Fibroblast of lung (primary cell): ENCODE measurements at regions not wholly inside any gene's neighbourhood (a gene's known extent, or its start where the extent isn't known, plus 50 kb on each side); places are given as distances from the start of the nearest gene placed in this dataset.

ENCODE experiments used
- EZH2 ChIP-seq: IDR thresholded peaks from 2 replicates; pipeline ENCODE4 v1.5.1; 2012; ENCODE audit warnings: low read length, control low read depth, mild to moderate bottlenecking; ENCODE audit errors: missing control alignments
- TF ChIP-seq, protein P1 (sequence below), 2 donors: IDR thresholded peaks in 1 of 2; conservative IDR thresholded peaks in 1 of 2; 1 replicate in 1 of 2; 2 replicates in 1 of 2; pipeline ENCODE4 v1.5.1; 2011 to 2012; ENCODE audit warnings: low read length in 2 of 2, control low read depth in 1 of 2, inconsistent platforms in 1 of 2, low read depth in 1 of 2, mild to moderate bottlenecking in 1 of 2

GRCh38 chr16:9039210-9039609 is 52.2 kb upstream of the HAPSTR1 start:
- TF ChIP-seq, protein P1, sequence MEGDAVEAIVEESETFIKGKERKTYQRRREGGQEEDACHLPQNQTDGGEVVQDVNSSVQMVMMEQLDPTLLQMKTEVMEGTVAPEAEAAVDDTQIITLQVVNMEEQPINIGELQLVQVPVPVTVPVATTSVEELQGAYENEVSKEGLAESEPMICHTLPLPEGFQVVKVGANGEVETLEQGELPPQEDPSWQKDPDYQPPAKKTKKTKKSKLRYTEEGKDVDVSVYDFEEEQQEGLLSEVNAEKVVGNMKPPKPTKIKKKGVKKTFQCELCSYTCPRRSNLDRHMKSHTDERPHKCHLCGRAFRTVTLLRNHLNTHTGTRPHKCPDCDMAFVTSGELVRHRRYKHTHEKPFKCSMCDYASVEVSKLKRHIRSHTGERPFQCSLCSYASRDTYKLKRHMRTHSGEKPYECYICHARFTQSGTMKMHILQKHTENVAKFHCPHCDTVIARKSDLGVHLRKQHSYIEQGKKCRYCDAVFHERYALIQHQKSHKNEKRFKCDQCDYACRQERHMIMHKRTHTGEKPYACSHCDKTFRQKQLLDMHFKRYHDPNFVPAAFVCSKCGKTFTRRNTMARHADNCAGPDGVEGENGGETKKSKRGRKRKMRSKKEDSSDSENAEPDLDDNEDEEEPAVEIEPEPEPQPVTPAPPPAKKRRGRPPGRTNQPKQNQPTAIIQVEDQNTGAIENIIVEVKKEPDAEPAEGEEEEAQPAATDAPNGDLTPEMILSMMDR (conservative IDR thresholded peaks at IDR 0.05 in 1 of 2, IDR thresholded peaks at IDR 0.05 in 1 of 2; ENCODE audit: low read depth in 1 of 2, low read length in 2 of 2), result no peak
- no peak for TF ChIP-seq EZH2
